HCT116 (cell line): ENCODE measurements at regions not wholly inside any gene's neighbourhood (a gene's known extent, or its start where the extent isn't known, plus 50 kb on each side); places are given as distances from the start of the nearest gene placed in this dataset.
"Not testable (repeated sequence)": the region's sequence is repeated elsewhere in the genome, so short reads cannot be mapped to it uniquely, and the experiment has no call there.

Source experiments
- EZH2 ChIP-seq: fragments of 200-600 bp; sonication (generic); IDR thresholded peaks from 2 replicates; pipeline ENCODE4 v1.6.1; 2017; ENCODE audit warnings: antibody characterized with exemption, mixed run types
- EZH2phosphoT487 ChIP-seq: fragments of 200-600 bp; IDR thresholded peaks from 2 replicates; pipeline ENCODE4 v1.6.1; 2018; ENCODE audit warnings: antibody characterized with exemption, borderline replicate concordance
- POLR2A ChIP-seq: IDR thresholded peaks from 2 replicates; pipeline ENCODE4 v1.7.0; 2011; ENCODE audit warnings: borderline replicate concordance; ENCODE audit not compliant: insufficient read depth, insufficient read length; ENCODE audit errors: extremely low read depth
- POLR2AphosphoS5 ChIP-seq: IDR thresholded peaks from 2 replicates; pipeline ENCODE4 v1.6.1; 2011; ENCODE audit warnings: mild to moderate bottlenecking, low read depth, low read length, moderate library complexity
- TCF7L2 ChIP-seq: IDR thresholded peaks from 2 replicates; pipeline ENCODE4 v1.7.0; 2011; ENCODE audit warnings: borderline replicate concordance, inconsistent platforms; ENCODE audit not compliant: insufficient read depth, insufficient read length; ENCODE audit errors: extremely low read depth
- ZNF274 ChIP-seq: fragments of 200-500 bp; sonication (Bioruptor generic); IDR thresholded peaks from 2 replicates; pipeline ENCODE4 v1.6.1; 2014; ENCODE audit warnings: mild to moderate bottlenecking, low read depth, low read length, inconsistent platforms
- TF ChIP-seq, protein P1 (sequence below), 3 experiments: fragments of 200-600 bp in 1 of 3; sonication (generic) in 1 of 3; IDR thresholded peaks in 2 of 3; conservative IDR thresholded peaks in 1 of 3; 2 replicates each; pipeline ENCODE4 v1.5.1; 2012 to 2017; ENCODE audit warnings: low read depth in 2 of 3, low read length in 2 of 3, antibody characterized with exemption in 1 of 3, borderline replicate concordance in 1 of 3, control low read depth in 1 of 3, mild to moderate bottlenecking in 1 of 3, mixed read lengths in 1 of 3, mixed run types in 1 of 3, moderate library complexity in 1 of 3; ENCODE audit not compliant: insufficient read depth in 1 of 3
- TF ChIP-seq, protein P2 (sequence below): IDR thresholded peaks from 2 replicates; pipeline ENCODE4 v1.6.1; 2012

DNA sequence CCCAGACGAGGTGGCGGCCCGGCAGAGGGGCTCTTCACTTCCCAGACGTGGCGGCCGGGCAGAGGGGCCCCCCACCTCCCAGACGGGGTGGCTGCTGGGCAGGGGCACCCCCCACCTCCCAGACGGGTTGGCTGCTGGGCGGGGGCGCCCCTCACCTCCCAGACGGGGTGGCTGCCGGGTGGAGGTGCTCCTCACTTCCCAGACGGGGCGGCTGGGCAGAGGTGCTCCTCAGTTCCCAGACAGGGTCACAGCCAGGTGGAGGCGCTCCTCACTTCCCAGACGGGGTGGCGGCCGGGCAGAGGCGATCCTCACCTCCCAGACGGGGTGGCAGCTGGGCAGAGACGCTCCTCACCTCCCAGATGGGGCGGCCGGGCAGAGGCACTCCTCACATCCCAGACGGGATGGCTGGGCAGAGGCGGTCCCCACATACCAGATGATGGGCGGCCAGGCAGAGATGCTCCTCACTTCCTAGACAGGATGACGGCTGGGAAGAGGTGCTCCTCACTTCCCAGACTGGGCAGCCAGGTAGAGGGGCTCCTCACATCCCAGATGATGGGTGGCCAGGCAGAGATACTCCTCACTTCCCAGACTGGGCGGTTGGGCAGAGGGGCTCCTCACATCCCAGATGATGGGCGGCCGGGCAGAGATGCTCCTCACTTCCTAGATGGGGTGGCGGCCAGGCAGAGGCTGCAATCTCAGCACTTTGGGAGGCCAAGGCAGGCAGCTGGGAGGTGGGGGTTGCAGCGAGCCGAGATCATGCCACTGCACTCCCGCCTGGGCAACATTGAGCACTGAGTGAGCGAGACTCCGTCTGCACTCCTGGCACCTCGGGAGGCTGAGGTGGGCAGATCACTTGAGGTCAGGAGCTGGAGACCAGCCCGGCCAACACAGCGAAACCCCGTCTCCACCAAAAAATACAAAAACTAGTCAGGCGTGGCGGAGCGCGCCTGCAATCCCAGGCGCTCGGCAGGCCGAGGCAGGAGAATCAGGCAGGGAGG lies 391.6 kb upstream of the CYLC2 start:
- TF ChIP-seq POLR2A, TCF7L2, EZH2, POLR2AphosphoS5, ZNF274, EZH2phosphoT487: not testable (repeated sequence)
- TF ChIP-seq, protein P1, sequence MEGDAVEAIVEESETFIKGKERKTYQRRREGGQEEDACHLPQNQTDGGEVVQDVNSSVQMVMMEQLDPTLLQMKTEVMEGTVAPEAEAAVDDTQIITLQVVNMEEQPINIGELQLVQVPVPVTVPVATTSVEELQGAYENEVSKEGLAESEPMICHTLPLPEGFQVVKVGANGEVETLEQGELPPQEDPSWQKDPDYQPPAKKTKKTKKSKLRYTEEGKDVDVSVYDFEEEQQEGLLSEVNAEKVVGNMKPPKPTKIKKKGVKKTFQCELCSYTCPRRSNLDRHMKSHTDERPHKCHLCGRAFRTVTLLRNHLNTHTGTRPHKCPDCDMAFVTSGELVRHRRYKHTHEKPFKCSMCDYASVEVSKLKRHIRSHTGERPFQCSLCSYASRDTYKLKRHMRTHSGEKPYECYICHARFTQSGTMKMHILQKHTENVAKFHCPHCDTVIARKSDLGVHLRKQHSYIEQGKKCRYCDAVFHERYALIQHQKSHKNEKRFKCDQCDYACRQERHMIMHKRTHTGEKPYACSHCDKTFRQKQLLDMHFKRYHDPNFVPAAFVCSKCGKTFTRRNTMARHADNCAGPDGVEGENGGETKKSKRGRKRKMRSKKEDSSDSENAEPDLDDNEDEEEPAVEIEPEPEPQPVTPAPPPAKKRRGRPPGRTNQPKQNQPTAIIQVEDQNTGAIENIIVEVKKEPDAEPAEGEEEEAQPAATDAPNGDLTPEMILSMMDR (IDR thresholded peaks at IDR 0.05 in 2 of 3, conservative IDR thresholded peaks at IDR 0.05 in 1 of 3; ENCODE audit: borderline replicate concordance in 1 of 3, insufficient read depth in 1 of 3, low read depth in 2 of 3, low read length in 2 of 3): not testable (repeated sequence)
- TF ChIP-seq, protein P2, sequence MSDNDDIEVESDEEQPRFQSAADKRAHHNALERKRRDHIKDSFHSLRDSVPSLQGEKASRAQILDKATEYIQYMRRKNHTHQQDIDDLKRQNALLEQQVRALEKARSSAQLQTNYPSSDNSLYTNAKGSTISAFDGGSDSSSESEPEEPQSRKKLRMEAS: not testable (repeated sequence)
